Left lobe of liver (tissue), 2 donors: ENCODE measurements at regions not wholly inside any gene's neighbourhood (a gene's known extent, or its start where the extent isn't known, plus 50 kb on each side); places are given as distances from the start of the nearest gene placed in this dataset.
A peak's percentile ranks its signal among the peaks of the same experiment; 100 is the strongest.
"Not testable (repeated sequence)": the region's sequence is repeated elsewhere in the genome, so short reads cannot be mapped to it uniquely, and the experiment has no call there.

Source experiments
- ATAC-seq: fragments of 200-7000 bp; cut with Tn5 transposase; one replicate; pipeline ENCODE4 v1.9.1; 2020; ENCODE audit warnings: mild to moderate bottlenecking, moderate library complexity
- DNase-seq: peaks from one replicate; pipeline ENCODE4 v3.0.0-alpha.2; 2020; ENCODE audit warnings: low spot score
- donor health status: DM: no; HTN: no; CAD: no; lungs with moderate emphysema.
- donor health status: DM: no; HTN: yes; CAD: no.

GRCh38 chr13:50403311-50403710 is 388.1 kb downstream of the KCNRG start:
- ATAC-seq (peak; percentile 55), DNase-seq (no peak)

- ATAC-seq, result no peak
- DNase-seq, result no peak
These were observed 388.9 kb downstream of the KCNRG start for GRCh38 chr13:50404116-50404515.

GRCh38 chr13:50404769-50405168 is 389.5 kb downstream of the KCNRG start:
- DNase-seq, result no peak
- no peak for ATAC-seq

DNA sequence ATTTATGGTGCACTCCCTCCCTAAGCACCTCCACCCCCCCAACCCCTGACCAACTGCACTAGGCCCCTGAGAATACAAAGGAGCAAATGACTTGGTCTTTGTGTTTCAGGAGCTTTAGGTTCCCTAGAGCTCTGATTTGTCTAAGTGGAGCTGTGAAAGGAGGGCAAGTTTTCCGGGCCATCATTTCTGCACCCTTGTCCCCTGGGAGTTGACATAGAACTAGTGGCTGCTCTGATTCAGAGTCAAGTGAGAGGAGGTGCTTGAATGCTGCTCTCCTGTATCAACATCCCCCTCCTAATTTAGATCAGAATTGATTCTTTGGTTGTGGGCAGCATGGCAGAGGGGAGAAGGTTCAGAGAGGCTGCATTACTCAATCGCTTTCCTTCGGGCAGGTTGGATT is 391.6 kb downstream of the KCNRG start:
- ATAC-seq (no peak), DNase-seq (no peak)

- no peak for DNase-seq
- no peak for ATAC-seq
These were observed 392.8 kb downstream of the KCNRG start for GRCh38 chr13:50408068-50408467.

- no peak for DNase-seq
These were observed 394.0 kb downstream of the KCNRG start for GRCh38 chr13:50409220-50409619.

DNA sequence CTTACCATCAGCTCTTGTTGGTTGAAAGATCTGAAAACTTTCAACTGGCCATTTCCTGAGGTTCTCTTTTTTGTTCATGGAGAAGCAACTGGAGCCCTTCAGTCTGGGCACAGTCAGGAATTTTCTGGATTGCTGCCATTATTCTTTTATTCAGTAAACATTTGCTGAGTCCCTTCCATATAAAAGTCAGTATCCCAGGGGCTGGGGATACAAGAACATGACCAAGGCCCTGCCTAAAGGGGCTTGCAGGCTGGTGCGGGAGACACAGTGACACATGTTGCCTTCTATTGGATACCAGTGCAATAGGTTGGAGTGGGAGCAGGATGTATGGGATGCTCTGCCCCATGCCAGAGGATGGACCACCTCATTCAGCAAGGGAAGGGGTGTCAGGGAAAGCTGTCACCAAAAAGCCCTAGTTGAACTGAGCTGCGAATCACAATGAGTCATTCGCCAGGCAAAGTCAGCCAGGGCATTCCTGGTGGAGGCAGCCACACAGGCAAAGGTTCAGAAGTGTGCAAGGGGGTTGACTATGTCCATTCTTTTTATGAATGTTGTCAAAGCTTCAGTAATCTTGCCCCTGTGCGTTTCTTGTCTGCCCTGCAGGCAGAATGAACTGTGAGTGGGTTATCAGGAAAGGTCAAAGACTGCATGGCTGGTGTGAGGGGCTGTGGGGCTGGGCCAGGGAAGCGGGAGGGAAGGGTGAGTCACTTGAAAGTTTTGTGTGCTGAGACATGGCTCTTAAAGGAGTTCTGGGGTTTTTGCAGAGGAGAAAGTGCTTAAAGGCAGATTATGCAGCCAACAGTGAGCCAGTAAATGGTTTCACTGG is 395.9 kb downstream of the KCNRG start:
- ATAC-seq (no peak), DNase-seq (no peak)

More at GRCh38 chr13:50409220-50409619, 394.0 kb downstream of the KCNRG start:
- ATAC-seq, result no peak

DNA sequence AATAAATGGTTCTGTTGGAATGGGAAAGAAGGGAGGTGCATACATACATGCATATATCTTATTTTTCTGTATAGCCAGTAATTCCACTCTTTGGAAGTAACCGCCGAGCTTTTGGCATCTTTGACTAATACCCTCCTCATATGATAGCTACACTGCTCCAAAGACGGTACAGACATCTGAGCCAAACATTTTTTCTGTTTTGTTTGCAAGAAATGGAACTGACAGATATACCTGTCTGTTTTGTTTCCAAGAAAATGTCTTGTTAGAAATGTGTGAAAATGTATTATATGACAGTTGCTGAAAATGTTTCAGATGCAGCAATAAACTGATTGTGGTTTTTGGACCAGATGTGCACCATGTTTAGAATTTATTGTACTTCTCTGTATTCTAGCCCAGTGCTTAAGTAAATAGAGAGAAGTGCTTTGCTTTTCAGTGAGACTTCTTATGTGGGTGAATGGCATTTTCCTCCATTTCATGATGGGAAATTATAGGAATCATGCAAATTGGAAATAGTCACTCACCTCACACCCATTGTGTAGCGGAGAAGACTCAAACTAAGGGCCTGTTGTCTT is 396.9 kb downstream of the KCNRG start:
- DNase-seq (no peak), ATAC-seq (no peak)

DNA sequence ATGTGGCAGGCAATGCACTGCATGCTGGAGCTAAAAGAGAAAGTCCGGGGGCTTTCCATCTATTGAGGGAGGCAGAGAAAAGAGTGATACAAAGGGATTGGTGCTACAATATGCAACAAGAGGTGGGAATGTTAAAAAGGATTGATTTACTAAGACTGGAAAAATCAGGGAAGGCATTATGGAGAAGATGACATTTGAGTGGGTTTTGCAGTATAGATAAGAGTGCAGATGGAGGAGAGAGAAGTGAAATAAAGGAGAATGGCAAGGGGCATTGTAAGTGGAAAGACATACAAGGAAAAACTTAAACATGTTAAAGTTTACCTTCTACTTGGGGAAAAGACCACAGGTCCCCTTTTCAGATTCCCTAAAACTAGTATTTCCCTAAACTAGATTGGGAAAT is 399.4 kb downstream of the KCNRG start:
- DNase-seq (no peak), ATAC-seq (no peak)

- DNase-seq, result no peak
- no peak for ATAC-seq
These were observed 400.2 kb downstream of the KCNRG start for GRCh38 chr13:50415428-50415827.

DNA sequence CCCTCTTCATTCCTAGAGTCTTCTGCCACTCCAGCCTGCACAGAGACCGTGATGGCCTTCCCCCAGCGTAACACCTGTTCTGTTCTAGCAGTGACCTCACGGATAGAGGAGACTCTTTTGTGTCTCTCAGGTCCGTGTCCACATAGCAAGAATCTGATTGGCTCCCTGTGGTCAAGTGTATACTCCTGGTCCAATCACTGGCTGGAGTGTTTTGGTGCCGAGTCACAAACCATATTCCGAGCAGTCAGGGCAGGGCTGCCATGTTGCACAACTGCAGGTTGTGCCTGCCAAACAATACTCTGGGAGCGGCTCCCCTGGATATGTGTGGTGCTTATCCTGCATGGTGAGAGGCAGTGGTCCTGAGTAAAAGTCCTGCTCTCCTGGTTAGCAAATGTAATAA is 402.4 kb downstream of the KCNRG start:
- ATAC-seq, result no peak
- no peak for DNase-seq

GRCh38 chr13:50419331-50419865 is 404.2 kb downstream of the KCNRG start:
- no peak for DNase-seq
- ATAC-seq, result no peak

DNA sequence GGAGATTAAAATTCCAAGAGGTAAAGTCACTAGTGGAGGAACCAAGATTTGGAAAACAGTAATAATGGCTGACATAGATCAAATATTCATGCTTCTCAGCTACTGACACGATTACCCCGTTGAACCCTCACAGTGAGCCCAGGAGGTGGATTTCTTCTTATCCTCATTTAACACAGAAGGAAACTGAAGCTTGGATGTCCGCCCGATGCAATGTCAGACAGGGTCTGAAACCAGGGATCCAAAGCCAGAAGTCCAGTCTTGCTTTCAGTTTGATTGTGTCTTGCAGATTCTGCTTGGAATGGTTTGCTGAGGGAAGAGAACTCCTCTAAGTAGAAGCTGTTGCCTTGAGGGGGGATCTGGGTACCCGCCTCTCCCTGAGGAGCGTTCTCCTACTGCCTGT is 404.7 kb downstream of the KCNRG start:
- DNase-seq (no peak), ATAC-seq (no peak)

GRCh38 chr13:50420718-50421472 is 405.7 kb downstream of the KCNRG start:
- ATAC-seq (no peak), DNase-seq (no peak)

DNA sequence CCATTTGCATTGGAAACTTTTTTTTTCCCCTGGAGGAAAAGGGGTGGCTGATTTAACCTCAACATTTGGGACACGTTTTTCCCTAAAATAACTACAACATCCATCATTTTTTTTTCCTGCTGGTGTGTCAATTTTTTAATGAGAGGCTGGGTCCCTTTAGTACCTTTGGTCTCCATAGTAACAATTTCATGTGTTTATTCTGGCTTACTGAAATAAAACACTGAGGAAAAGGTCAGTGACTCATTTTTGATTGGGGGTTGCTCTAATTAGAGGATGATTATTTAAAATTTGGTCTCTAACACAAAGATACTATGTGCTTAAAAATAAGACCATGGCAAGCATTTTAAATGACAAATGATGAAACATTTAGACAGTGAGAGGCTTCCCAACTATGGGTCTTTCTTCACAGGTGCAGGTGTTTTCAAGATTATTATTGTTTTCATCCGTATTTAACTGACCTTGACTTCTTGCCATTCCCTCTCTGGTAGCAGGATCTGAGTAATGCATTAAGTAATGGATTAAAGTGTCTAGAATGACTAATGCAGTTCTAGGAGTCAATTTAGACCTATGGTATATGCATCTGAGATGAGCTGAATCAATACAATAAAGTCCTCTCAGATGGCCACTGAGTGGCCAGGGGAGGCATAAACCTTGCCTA is 406.4 kb downstream of the KCNRG start:
- DNase-seq (no peak), ATAC-seq (no peak)

GRCh38 chr13:50422181-50423148 is 407.2 kb downstream of the KCNRG start:
- no peak for ATAC-seq
- DNase-seq, result no peak

DNA sequence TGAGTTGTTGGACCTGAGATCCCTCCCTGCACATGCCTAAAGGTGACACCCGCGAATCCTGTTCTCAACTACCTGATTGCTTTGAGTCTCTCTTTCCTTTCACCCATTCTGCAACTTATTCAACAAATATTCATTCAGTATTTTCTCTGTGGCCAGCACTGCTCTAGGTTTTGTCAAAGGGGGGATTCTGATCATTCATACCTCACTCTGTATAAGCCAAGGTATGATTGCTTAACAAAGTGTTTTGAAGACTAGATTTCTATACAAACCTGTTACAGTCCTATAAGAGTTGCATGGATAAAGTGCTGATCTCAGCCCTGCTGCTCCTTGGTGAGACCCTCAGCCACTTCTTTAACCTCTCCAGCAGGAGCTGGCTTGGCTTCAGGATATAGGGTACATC is 409.7 kb downstream of the KCNRG start:
- DNase-seq, result no peak
- no peak for ATAC-seq

DNA sequence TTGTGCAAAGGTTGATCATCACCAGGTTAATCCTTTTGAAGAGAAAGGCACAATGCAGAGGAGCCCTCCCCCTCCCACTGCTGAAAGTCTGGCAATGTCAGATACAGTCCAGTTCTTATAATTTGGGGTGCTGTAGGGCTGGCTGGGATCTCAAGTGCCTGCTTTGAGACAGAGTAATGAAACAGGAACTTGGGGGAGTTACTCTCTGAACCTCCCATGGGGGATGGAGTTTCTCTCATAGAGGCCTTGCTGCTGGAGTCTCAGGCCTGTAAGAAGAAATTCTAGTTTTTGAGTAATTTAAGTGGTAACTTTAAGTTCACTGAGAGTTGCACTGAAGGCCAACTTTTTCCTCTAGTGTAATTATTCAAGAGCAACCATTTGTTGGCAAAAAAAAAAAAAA is 410.5 kb downstream of the KCNRG start:
- ATAC-seq (no peak), DNase-seq (no peak)

GRCh38 chr13:50426927-50427326 is 411.7 kb downstream of the KCNRG start:
- DNase-seq (no peak), ATAC-seq (no peak)

- DNase-seq, ATAC-seq: not testable (repeated sequence)
These were observed 412.3 kb downstream of the KCNRG start for GRCh38 chr13:50427511-50427910.
